GM21717 (cell line): ENCODE measurements at regions not wholly inside any gene's neighbourhood (a gene's known extent, or its start where the extent isn't known, plus 50 kb on each side); places are given as distances from the start of the nearest gene placed in this dataset.

Experiments
- ATAC-seq: cut with Tn5 transposase; IDR thresholded peaks from one replicate; pipeline ENCODE4 v1.9.1; 2021; ENCODE audit warnings: mild to moderate bottlenecking, moderate library complexity; ENCODE audit not compliant: unreplicated experiment

GRCh38 chr4:3818371-3818770 lies 52.2 kb downstream of the ADRA2C start:
- ATAC-seq, result no peak

GRCh38 chr4:3819210-3819919 lies 53.2 kb downstream of the ADRA2C start:
- ATAC-seq, result no peak

GRCh38 chr4:3820016-3820805 lies 54.0 kb downstream of the ADRA2C start:
- no peak for ATAC-seq

- no peak for ATAC-seq
Measured at GRCh38 chr4:3820806-3821579, 54.8 kb downstream of the ADRA2C start.

GRCh38 chr4:3821580-3822229 lies 55.5 kb downstream of the ADRA2C start:
- ATAC-seq, result no peak

GRCh38 chr4:3822230-3822947 lies 56.2 kb downstream of the ADRA2C start:
- ATAC-seq, result no peak

GRCh38 chr4:3823496-3824341 lies 57.5 kb downstream of the ADRA2C start:
- no peak for ATAC-seq

- ATAC-seq, result no peak
Measured at GRCh38 chr4:3824521-3825270, 58.5 kb downstream of the ADRA2C start.

GRCh38 chr4:3825530-3825929 lies 59.3 kb downstream of the ADRA2C start:
- ATAC-seq, result no peak

- ATAC-seq, result no peak
Measured at GRCh38 chr4:3826247-3827172, 60.3 kb downstream of the ADRA2C start.

GRCh38 chr4:3827616-3828492 lies 61.7 kb downstream of the ADRA2C start:
- ATAC-seq, result no peak

GRCh38 chr4:3828546-3828945 lies 62.4 kb downstream of the ADRA2C start:
- ATAC-seq, result no peak

- no peak for ATAC-seq
Measured at GRCh38 chr4:3829211-3829955, 63.2 kb downstream of the ADRA2C start.

GRCh38 chr4:3829956-3830773 lies 64.0 kb downstream of the ADRA2C start:
- ATAC-seq, result no peak
